ENCODE measurements at regions not wholly inside any gene's neighbourhood (a gene's known extent, or its start where the extent isn't known, plus 50 kb on each side); places are given as distances from the start of the nearest gene placed in this dataset.
"Not testable (repeated sequence)": the region's sequence is repeated elsewhere in the genome, so short reads cannot be mapped to it uniquely, and the experiment has no call there.

DNA sequence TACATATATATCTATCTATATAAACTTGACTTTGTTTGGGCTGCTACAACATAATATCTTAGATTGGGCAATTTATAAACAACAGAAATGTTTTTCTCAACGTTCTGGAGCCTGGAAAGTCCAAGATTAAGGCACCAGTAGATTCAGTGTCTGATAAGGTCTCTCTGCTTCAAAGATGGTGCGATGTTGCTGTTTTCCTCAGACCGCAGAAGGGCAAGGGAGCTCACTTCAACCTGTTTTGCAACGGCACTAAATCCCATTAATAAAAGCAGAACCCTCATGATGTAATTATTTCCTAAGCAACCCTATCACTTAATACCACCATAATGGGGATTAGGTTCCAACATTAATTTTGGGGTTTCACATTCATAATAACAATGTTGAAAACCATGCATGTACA is 1134.8 kb downstream of the NSUN3 start:
- DNase-seq: no peak

DNA sequence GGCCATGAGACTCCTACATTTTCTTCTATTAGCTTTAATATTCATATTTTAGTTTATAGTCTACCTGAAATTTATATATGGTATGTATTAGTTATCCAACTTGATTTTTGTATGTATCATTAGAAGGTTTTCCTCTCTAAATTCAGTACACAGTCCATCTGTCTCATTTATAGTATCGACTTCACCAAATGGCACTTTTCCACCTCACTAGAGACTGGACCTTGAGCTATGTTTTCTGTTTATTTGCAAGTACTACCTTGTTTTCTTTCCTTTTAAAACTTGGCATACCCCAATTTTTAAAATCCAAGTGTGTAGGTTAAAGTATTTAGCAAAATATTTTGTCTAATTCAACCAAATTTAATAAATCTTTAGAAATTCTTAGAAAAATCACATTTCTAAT is 1137.5 kb downstream of the NSUN3 start:
- no peak for DNase-seq

DNA sequence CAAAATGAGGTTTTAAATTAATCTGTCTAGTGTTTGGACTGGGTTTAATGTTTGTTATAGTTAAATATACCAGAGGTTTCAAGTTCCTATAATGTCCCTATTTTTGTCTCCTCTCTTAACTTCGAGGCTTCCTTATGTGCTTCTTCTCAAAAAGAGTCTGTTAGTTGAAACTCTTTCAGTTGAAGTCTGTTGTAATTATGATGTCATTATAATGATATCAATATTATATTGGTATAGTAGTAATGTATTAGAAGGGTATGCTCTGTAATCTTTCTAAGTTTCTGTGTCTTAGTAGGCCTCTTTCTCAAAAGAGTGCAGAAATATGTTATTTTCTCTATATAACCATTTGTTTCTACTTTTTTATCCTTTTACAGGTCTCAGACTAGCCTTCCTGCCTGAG is 1148.0 kb downstream of the NSUN3 start:
- no peak for DNase-seq

DNA sequence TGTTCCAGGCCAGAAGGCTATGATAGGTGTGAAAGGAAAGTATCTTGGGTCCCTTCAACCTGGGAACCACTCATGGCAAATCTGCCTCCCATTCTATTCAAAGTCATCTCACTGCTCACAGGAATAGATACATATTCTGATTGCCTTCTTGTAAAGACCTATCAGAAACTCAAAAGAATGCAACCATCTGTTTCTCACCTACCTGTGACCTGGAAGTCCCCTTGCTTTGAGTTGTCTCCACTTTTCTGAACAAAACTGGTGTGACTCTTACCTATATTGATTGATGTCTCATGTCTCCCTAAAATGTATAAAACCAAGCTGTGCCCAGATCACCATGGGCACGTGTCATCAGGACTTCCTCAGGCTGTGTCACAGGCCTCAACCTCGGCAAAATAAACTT is 1149.3 kb downstream of the NSUN3 start:
- DNase-seq: no peak

DNA sequence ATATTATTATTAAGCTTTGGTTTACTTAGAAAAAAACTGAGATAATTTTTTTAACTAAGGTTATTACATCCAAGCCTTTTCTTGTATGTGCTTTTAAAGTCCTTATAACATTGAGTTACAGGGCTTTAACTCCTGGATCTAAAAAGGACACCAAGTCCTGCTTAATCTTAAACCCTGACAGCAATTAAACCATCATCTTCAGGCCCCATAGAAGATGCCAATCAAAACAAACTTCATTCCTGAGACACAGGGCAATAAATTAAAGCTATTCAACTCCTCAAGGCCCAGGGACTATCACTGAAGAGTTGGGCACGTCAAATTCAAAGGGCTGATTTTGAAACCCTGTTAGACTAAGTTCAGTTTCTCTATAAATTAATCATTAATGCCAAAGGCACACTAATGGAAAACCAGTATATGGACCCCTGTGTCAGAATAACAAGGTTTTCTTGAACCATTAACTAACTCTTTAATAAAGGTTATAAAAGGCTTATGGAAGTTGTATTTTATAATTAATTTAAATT is 1152.6 kb downstream of the NSUN3 start:
- DNase-seq: no peak

- DNase-seq: no peak
Observed at GRCh38 chr3:95217661-95218060, 1154.8 kb downstream of the NSUN3 start.

DNA sequence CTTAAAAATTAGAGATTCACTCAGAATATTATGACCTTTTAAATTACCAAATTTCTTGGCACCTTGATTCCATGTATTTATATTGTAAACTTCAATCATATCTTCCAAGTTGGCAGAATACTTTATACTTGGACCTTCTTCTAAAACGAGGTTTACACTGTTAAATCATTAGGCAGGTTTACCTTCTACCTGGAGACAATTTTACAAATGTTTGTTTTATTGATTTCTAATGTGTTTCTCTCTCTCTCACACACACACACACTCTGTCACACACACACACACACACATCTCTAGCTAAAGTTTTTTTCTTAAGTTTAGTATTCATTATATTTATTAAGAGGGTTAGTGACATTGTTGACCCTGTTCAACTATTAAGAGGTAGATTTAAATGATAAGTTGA is 1155.6 kb downstream of the NSUN3 start:
- DNase-seq: no peak

DNA sequence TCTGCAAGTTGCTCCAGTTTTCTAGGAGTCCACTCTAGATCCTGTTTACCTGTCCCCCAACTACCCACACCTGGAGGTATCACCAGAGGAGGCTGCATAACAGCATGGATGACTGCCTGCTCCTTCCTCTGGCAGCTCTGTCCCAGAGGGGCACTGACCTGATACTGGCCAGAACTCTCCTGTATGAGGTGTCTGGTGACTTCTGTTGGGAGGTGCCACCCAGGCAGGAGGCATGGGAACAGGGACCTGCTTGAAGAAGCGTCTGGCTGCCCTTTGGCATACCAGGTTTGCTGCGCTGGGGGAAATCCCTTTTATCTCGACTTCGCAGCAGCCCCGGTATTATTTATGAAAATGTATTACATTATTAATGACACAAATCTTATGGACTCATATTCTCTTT is 1163.6 kb downstream of the NSUN3 start:
- no peak for DNase-seq

DNA sequence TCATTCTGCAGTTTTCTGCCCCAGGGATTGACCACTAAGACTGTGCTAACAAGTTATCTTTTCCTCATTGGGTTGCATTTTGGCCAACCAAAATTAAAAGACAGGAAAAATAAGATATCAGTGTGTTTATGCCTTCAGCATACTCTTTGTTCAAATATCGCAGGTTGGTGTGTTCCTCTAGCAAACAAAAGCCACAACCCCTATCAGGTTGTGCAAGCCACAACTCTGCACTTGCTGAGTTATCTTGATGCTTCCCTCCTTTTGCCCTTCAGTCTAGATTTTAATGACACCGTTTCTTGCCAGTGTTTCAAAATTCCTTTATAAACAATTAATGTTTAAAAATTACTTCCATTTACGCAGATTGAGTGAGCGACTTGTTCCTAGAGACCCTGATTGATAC is 1164.2 kb downstream of the NSUN3 start:
- DNase-seq: no peak

DNA sequence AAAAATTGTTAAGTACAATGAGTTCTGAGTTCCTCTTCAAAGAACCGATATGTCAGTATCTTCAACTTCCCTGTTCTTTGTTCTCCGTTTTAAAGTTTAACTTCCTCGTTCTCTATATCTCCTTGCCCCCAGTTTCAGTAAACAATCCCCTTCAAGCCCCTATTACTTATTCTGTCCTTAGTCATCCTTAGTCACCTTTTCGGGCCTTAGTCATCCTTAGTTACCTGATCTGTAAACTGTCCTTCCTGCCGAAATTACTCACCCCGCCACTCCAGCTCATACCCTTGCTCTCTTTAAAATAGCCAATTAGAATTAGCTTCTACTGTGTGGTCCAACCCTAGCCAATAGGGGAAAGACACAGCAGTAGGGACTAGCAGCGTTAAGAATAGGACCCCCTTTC is 1165.6 kb downstream of the NSUN3 start:
- DNase-seq: no peak

DNA sequence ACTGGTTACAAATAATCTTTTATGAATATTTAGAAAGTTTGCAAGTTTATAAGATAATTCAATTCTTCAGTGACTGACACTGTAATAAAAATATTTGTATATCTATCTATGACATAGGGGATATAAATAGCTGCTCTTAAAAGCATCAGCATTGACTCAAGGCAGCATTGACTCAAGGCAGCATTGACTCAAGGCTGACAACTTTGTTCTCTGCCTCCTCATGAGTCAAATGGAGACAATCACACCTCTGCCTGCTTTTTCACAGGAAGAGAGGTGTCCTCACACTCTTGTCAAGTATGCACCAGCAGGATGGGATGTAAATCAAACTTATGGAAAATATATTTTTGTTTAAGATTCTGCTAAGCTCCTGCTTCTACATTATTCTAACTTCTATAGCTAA is 1173.1 kb downstream of the NSUN3 start:
- no peak for DNase-seq

DNA sequence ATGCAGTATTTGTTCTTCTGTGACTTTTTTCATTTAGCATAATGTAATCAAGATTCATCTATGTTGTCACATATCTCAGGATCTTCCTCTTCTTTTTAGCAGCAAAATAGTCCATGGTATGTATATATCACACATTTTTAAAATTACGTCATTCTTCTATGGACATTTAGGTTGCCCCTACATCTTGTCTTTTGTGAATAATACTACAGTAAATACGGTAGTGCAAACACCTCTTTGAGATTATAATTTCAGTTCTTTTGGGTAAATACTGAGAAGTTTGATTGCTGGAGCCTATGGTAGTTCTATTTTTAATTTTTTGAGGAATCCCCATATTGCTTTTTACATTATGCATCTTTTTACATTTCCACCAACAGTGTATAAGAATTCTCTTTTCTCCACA is 1174.9 kb downstream of the NSUN3 start:
- DNase-seq: no peak

GRCh38 chr3:95240395-95240794 is 1177.5 kb downstream of the NSUN3 start:
- DNase-seq: no peak

DNA sequence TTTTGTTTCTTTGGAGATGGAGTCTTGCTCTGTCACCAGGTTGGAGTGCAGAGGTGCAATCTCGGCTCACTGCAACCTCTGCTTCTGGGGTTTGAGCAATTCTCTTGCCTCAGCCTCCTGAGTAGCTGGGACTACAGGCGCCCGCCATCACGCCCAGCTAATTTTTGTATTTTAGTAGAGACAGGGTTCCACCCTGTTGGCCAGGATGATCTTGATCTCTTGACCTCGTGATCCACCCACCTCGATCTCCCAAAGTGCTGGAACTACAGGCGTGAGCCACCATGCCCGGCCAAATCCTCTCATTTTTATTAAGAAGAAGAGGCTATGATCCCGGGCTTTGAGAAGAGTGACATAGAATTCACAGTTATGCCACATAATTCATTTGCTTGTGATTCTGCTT is 1178.4 kb downstream of the NSUN3 start:
- not testable (repeated sequence) for DNase-seq

DNA sequence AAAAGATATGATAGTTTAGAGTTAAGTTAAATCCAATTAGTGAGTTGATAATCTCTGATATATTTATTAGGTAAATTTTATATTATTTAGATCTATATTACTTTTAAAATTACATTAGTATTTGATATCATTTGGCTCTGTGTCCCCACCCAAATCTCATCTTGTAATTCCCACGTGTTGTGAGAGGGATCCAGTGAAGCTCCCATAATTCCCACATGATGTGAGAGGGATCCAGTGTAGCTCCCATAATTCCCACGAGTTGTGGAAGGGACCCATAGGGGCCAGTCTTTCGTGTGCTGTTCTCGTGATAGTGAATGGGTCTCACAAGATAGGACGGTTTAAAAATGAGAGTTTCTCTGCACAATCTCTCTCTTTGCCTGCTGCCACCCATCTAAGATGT is 1183.6 kb downstream of the NSUN3 start:
- no peak for DNase-seq

- DNase-seq: no peak
Observed at GRCh38 chr3:95254061-95254460, 1191.2 kb downstream of the NSUN3 start.

DNA sequence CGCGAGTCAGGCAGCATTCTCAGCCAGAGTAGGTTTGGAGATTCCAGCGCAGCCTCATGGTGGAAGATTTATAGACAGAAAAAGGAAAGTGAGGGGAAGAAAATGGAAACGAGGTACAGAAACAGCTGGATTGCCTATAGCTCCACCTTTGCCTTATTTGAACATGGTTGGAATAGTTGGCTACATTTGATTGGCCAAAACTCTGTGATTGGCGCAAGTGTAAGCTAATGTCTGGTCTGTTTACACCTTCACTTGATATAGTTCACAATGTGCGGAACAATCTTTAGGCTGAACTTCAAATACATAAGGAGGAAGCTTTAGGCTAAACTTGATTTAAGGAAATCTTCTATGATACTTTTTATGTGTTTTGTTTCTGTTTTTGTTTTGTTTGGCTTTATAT is 1191.9 kb downstream of the NSUN3 start:
- DNase-seq: no peak

GRCh38 chr3:95265129-95265528 is 1202.3 kb downstream of the NSUN3 start:
- no peak for DNase-seq

GRCh38 chr3:95271395-95271794 is 1208.5 kb downstream of the NSUN3 start:
- DNase-seq: no peak

- no peak for DNase-seq
Observed at GRCh38 chr3:95272166-95272565, 1209.3 kb downstream of the NSUN3 start.

GRCh38 chr3:95272781-95273180 is 1209.9 kb downstream of the NSUN3 start:
- DNase-seq: no peak

DNA sequence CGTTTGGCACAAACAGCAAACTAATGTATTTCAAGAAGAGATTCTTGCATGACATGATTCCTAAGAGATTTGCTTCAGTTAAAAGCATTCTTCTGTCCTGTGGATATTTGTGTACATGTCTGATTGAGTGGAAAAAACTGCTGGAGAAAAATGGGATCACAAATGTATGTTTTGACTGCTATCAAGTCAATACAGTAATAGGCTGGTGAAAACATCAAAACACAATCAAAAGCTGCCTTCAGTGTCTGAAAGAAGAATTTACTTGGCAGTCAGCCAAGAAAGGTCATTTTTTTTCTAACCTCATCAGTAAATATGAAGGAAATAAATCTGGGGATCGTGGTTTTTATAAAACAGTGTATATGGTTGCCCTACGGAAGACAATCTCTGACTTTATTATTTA is 1214.8 kb downstream of the NSUN3 start:
- DNase-seq: no peak

DNA sequence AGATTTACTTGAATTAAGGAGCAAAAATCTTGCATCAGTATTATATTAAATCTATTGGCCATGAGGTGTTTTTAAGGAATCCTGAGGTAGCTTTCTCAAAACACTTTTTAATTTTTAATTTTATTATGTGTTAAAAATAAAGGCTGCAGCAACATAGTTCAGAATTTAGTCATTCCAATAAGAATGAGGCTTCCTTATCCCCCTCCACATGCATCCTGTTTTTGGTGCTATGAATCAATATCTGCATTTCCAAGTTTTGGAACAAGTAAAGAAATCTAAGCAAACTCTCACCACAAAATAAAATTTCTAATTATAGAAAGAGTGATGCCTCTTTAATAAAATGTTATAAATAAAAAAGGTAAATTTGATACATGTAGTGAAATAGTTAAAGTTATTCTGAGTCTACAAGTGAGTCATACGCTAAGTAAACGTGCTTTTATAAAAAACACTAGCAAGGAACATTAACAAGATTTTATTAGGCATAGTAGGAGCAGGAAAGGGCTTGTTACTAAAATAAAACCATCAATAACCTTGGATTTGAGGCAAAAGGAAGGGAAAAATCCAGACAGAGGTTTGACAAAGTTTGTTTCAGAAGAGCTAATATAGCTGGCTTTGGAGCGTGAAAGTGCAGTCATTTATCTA is 1218.0 kb downstream of the NSUN3 start:
- no peak for DNase-seq

- DNase-seq: no peak
Observed at GRCh38 chr3:95289295-95289694, 1226.4 kb downstream of the NSUN3 start.

- no peak for DNase-seq
Observed at GRCh38 chr3:95297581-95297980, 1234.7 kb downstream of the NSUN3 start.

- DNase-seq: no peak
Observed at GRCh38 chr3:95302044-95302443, 1239.2 kb downstream of the NSUN3 start.

Data from NCI-H2227 treated with DMSO at 0.1 percent for 48 hours (cell line).